T-helper 2 cell treated with Interferon-gamma antibody and Interleukin-4, amounts not matched to agents 5 μg/mL and 100 μg/mL, for 36 hours (primary cell): ENCODE measurements at regions not wholly inside any gene's neighbourhood (a gene's known extent, or its start where the extent isn't known, plus 50 kb on each side); places are given as distances from the start of the nearest gene placed in this dataset.
A peak's percentile ranks its signal among the peaks of the same experiment; 100 is the strongest.

Experiments
- DNase-seq: peaks from one replicate; pipeline ENCODE4 v3.0.0; 2021; ENCODE audit warnings: low spot score
- H3K27ac Mint-ChIP-seq: one replicate; pipeline ENCODE4 v1.8.0; 2021; ENCODE audit warnings: mild to moderate bottlenecking, mixed read lengths
- H3K27me3 Mint-ChIP-seq: one replicate; pipeline ENCODE4 v1.8.0; 2021; ENCODE audit warnings: low read depth, mixed read lengths
- H3K36me3 Mint-ChIP-seq: one replicate; pipeline ENCODE4 v1.8.0; 2021; ENCODE audit warnings: low read depth, mixed read lengths
- H3K4me1 Mint-ChIP-seq: one replicate; pipeline ENCODE4 v1.8.0; 2021; ENCODE audit warnings: low read depth, mixed read lengths
- H3K4me3 Mint-ChIP-seq: one replicate; pipeline ENCODE4 v1.8.0; 2022; ENCODE audit warnings: mild to moderate bottlenecking, moderate library complexity, mixed read lengths
- H3K9me3 Mint-ChIP-seq: one replicate; pipeline ENCODE4 v1.8.0; 2021; ENCODE audit warnings: mixed read lengths

DNA sequence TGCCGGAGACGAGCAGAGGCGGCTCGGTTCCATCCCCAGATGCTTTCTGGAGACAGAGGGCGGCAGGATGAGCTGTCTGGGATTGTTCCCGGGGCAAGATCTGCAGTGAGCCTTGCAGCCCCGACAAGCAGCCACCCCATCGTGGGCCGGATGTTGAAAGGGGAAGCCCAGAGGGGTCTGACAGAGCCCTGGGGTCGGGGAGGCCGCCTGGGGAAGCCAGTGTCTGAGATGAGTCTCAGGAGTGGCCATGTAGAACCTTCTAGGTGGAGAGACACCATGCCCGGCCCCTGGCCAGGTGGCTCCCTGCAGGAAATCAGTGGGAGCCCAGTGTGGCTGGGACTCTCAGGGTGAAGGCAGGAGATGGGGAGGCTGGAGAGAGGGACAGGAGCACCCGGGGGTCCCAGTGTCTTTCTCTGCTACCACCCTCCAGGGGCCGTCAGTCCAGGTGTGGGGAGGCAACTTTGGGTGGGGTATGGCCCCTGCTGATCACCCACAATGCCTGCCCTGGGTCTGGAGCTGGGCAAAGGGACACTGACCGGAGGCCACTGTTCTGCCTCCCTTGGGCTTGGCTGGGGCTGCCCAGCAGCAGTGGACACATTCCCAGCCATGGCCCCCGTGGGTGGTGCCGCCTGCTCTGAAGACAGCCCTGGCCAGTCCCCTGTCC lies 128.3 kb upstream of the HS6ST1 start:
- H3K27me3 Mint-ChIP-seq, result peaks cover 1% of the 10 kb centered on the region
- H3K36me3 Mint-ChIP-seq, result no peaks in the 10 kb centered on the region
- H3K9me3 Mint-ChIP-seq, result no peaks in the 10 kb centered on the region
- H3K4me1 Mint-ChIP-seq, result peaks cover 6% of the 10 kb centered on the region
- no peak overlapping the region for H3K4me3 Mint-ChIP-seq
- DNase-seq, result no peak
- H3K27ac Mint-ChIP-seq, result no peak overlapping the region

DNA sequence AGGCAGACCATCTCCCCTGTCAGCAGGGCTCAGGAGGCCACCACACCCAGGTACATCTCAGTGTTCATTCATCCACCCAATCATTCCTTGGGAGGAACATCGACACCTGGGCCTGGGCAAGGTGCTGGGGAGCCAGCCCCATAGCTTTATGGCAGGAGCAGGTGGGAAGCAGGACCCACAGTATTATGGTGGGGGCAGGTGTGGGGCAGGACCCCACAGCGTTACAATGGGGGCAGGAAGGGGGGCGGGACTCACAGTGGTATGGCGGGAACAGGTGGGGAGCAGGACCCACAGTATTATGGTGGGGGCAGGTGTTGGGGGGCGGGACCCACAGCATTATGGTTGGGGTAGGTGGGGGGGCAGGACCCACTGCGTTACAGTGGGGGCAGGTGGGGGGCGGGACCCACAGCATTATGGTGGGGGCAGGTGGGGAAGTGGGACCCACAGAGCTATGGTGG lies 128.9 kb upstream of the HS6ST1 start:
- H3K36me3 Mint-ChIP-seq, result no peaks in the 10 kb centered on the region
- no peaks in the 10 kb centered on the region for H3K9me3 Mint-ChIP-seq
- peaks cover 5% of the 10 kb centered on the region for H3K4me1 Mint-ChIP-seq
- peaks cover 6% of the 10 kb centered on the region for H3K27me3 Mint-ChIP-seq
- no peak for DNase-seq
- no peak overlapping the region for H3K27ac Mint-ChIP-seq
- H3K4me3 Mint-ChIP-seq, result no peak overlapping the region

DNA sequence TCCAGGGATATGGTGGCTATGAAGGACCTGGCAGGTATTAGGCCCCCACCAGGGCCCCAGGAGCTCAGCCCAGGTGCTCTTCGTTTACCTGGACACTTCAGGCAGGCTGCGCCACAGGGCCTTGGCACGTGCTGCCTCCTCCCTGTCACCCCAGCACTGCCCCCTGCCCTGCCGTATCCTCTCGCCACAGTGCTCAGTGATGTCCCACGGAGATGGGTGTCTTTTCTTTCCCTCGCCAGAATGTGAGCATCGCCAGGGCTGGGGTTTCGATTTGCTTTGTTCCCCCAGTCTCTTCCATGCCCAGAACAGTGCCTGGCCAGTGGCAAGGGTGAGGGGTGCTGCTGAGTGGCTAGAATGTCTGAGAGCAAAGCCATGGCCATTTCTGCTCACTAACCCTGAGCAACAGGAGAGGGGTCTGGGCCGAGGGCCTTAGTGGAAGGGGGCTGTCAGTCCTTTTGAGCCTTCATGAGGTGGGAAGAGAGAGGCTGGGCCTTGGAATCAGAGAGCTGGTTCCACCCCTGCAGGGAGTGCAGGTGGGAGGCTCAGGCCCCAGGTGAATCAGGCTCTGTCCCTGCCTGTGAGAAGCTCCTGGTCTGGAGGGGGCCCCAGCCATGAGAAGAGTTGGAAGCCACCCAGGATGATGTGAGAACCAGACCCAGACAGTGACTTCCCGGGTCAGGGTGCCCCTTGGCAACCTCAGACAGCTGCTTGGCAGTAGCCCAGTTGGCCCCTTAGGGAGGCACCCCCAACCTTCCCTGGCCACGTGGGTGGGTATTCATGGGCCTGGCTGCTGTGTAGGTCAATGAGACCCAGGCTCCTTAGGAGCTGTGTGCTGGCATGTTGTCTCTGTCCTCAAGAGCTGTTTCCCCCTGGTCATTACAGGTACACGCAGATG lies 129.9 kb upstream of the HS6ST1 start:
- H3K27me3 Mint-ChIP-seq, result peaks cover 10% of the 10 kb centered on the region
- H3K36me3 Mint-ChIP-seq, result no peaks in the 10 kb centered on the region
- H3K27ac Mint-ChIP-seq, result no peak overlapping the region
- no peaks in the 10 kb centered on the region for H3K4me1 Mint-ChIP-seq
- H3K9me3 Mint-ChIP-seq, result no peaks in the 10 kb centered on the region
- DNase-seq, result no peak
- H3K4me3 Mint-ChIP-seq, result no peak overlapping the region

DNA sequence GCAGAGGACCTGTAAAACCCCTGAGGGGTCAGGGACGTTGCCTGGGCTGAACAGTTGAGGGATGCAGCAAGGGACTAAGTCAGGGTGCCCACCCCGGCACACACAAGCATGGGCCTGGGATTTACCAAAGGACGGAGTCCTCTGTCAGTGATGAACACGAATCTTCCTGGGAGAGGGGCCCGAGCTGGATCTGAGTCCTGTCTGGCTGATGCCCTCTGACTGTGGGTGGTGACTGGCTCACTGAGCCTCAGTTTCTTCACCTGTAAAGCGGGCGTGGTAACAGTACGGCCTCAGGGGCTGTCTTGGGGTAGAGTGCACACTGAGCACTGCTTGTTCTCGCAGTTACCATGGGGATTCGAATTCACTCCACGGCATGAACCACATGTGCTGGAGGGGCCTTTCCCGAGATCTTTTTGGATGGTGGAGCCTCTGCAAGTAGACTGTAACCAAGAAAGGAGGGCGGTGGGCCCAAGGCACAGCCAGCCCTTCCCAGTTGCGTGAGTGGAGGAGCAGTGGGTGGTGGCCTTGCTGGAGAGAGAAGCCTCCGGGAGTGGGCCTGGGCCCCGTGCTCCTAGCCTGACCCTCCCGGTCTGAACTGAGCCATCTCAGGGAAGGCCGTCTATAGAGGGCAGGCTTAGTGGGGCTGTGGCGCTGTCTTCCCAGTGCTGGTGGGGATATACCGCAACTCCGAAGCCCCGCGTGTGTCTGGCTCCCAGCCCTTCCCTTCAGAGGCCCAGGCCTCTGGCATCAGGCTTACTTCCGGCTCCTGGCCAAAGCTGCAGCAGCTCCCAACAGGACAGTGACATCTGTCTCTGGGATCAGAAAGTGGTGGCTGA lies 130.8 kb upstream of the HS6ST1 start:
- Mint-ChIP-seq H3K27me3 (peaks cover 14% of the 10 kb centered on the region), H3K4me3 (no peak overlapping the region), H3K4me1 (no peaks in the 10 kb centered on the region), H3K9me3 (no peaks in the 10 kb centered on the region), H3K27ac (no peak overlapping the region), H3K36me3 (no peaks in the 10 kb centered on the region)
- DNase-seq, result no peak

DNA sequence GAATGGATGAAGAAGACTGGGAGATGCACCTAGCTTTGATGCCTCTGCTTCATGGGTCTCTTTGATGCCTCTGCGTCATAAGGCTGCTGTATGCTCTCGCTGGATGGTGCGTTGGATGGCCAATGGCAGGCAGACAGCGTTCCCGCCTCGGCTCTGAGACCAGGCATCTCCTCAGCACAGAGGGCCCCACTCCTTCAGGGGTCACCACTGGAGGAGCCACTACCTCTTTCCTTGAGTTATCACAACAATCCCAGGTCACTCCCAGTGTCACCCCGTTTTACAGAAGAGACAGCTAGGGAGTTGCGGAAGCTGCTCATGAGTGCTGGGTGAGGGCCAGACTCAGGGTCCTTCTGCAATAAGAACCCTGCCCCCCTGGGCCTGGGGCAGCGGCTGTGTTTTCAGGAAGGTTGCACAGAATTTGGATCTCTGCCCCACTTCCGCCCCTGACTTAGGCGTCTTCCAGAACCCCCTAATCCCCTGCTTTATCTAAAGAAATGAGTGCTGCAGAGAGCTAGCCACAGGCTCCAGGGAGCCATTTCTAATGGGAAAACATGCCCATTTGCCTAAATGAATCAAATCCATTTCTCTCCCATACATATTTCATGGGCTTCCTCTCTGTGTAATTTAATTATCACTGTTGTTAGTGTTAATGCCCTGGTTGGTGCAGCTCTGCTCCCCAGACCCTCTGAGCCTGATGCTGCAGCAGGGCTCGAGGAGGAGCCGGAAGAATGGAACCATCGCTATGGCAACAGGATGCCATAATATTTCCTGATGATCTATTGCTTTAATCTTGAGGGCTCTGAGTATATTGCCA lies 131.8 kb upstream of the HS6ST1 start:
- no peaks in the 10 kb centered on the region for H3K4me1 Mint-ChIP-seq
- peaks cover 20% of the 10 kb centered on the region for H3K27me3 Mint-ChIP-seq
- no peaks in the 10 kb centered on the region for H3K9me3 Mint-ChIP-seq
- DNase-seq, result no peak
- H3K36me3 Mint-ChIP-seq, result no peaks in the 10 kb centered on the region
- H3K27ac Mint-ChIP-seq, result no peak overlapping the region
- H3K4me3 Mint-ChIP-seq, result no peak overlapping the region

DNA sequence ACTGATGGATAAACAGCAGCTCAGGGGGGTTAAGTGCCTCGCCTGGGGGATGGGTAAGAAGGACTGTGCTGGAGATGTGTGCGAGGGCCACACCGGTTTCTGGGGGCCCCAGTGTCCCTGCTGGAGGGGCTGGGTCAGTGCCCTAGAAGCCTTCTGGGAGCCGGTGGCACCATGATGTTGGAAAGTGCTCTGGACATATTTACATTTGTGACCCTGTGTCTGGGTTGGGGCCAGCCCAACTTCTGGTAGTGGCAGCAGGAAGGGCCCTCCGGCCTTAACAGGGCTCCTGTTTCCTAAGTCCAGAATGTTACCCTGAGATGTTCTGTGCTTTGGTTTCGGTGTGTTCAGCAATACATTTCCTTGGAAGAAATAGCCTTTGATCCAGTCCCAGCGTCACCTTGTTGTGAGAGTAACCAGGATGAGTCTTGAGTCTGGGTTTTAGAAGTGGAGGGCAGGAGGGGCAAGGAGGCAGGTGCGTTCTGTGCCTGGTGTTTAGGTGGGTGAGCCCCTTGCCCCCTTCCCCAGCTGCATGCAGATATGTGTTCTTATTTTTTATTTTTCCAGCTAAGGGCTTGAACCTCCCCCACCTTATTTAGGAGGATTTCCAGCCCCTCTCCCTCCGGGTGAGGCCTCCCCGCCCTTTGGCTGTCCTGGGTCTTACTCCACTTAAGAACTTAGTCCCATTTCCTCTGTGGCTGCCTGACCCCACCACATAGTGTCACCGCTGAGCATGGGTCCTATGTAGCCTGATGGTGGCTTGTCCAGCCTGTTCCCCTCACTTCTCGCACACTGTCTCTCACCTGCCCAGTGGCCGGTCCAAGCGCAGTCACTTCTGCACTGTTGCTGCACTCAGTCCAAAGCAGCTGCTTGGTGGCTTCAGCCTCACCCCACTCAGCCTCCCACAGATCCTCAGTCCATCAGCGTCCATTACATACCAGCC lies 132.7 kb upstream of the HS6ST1 start:
- H3K27me3 Mint-ChIP-seq, result peaks cover 20% of the 10 kb centered on the region
- no peak overlapping the region for H3K27ac Mint-ChIP-seq
- no peaks in the 10 kb centered on the region for H3K9me3 Mint-ChIP-seq
- no peak overlapping the region for H3K4me3 Mint-ChIP-seq
- no peak for DNase-seq
- H3K4me1 Mint-ChIP-seq, result no peaks in the 10 kb centered on the region
- no peaks in the 10 kb centered on the region for H3K36me3 Mint-ChIP-seq

DNA sequence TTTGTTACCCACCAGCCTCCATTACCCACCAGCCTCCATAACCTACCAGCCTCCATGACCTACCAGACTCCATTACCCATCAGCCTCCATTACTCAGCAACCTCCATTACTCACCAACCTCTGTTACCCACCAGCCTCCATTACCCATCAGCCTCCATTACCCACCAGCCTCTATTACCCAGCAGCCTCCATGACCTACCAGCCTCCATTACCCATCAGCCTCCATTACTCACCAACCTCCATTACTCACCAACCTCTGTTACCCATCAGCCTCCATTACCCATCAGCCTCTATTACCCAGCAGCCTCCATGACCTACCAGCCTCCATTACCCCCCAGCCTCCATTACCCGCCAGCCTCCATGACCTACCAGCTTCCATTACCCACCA lies 133.3 kb upstream of the HS6ST1 start:
- peaks cover 20% of the 10 kb centered on the region for H3K27me3 Mint-ChIP-seq
- no peaks in the 10 kb centered on the region for H3K4me1 Mint-ChIP-seq
- H3K4me3 Mint-ChIP-seq, result no peak overlapping the region
- H3K36me3 Mint-ChIP-seq, result no peaks in the 10 kb centered on the region
- H3K9me3 Mint-ChIP-seq, result no peaks in the 10 kb centered on the region
- DNase-seq, result no peak
- peak overlapping the region; percentile 16 for H3K27ac Mint-ChIP-seq

DNA sequence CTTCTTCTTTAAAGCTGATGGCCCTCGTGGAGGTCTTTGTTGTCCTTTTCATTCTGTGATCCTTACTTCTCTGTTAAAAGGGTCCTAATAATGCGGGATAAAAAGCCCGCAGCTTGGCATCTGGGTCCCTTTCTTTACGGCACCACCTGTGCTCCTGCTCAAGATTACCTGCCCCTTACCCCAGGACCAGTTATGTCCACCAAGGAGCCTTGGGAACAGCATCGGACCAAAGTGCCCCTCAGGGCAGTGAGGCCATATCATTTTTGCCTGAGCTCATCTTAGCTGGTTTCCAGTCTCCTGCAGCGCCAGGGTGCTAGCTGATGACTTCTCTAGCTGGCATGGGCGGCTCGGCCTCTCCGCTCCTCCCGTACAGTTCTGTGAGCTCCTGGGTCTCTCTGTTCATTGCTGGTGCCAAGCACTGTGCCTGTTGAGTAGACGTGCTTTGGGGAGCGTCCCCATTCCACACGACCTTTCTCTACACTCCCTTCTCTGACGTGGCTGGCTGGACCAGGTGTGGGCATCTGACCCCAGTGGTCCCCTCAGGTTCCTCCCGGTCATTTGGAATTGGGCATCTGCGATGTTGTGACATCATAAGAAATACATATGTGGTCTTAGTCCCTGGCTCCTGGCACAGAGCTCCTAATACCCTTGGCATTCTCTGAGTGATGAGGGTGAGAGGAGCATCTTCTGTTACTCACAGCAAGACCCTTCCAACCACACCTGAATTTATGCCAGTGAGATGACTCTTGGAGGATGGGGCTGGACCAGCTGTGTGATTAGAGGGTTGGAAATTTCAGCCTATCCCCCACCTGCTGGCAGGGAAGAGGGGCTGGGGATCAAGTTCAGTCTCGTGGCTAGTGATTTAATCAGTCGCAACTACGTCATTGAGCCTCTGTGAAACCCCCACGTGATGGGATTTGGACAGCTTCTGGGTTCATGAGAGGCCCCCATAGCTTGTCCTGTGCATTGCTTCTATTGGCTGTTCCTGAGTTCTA lies 134.2 kb upstream of the HS6ST1 start:
- Mint-ChIP-seq H3K36me3 (no peaks in the 10 kb centered on the region), H3K27ac (no peak overlapping the region), H3K4me1 (no peaks in the 10 kb centered on the region), H3K9me3 (no peaks in the 10 kb centered on the region), H3K4me3 (no peak overlapping the region), H3K27me3 (peaks cover 20% of the 10 kb centered on the region)
- no peak for DNase-seq

DNA sequence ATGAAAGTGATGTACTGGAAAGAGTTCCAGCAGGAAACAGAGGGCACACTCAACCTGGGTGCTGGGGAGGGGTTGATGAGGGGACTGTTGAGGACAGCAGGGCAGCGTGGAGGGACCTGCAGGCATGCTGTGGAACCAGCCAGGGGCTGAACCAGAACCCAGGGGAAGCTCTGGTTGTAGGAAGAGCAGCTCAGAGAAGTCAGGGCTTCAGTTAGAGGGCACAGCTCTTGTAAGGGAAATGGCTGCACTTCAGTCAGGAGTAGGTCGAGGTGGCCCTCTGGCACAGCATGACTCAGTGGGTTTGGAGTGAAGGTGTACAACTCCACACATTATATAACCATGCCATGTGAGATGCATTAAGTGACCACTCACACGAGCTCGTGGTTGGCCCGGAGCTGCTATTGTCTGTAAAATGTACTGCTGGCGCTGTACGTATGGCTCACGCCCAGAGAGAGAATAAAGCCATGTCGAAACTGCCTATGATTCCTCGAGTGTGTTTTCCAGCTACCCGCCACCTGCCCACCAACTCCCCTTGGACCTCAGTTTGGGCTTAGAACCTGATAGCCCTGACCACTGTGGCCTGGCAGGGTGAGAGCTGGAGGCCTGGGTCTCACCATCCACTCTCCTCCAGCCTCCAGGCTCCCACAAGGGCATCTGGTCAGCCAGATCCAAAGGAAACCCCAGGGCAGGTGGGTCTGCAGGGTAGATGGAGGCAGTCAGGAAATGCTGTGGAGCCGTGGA lies 136.5 kb upstream of the HS6ST1 start:
- DNase-seq, result no peak
- no peaks in the 10 kb centered on the region for H3K9me3 Mint-ChIP-seq
- peaks cover 24% of the 10 kb centered on the region for H3K27me3 Mint-ChIP-seq
- H3K4me3 Mint-ChIP-seq, result no peak overlapping the region
- no peaks in the 10 kb centered on the region for H3K36me3 Mint-ChIP-seq
- H3K27ac Mint-ChIP-seq, result no peak overlapping the region
- H3K4me1 Mint-ChIP-seq, result no peaks in the 10 kb centered on the region

DNA sequence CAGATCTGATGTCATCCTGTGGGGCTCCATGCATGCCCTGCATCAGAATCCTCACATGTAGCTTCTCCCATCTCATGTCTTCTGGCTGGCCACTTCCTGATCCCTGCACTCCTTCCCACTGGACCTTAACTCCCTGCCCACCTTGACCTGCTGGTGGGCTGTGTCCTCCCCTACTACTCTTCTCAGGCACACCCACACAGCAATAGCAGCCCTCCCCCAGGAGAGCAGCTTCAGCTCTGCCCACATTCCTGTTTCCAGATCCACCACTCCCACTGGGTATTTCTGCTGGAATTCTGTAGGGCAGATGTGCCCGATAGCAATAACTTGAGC lies 137.0 kb upstream of the HS6ST1 start:
- H3K27me3 Mint-ChIP-seq, result peaks cover 24% of the 10 kb centered on the region
- DNase-seq, result no peak
- no peak overlapping the region for H3K4me3 Mint-ChIP-seq
- H3K27ac Mint-ChIP-seq, result no peak overlapping the region
- H3K4me1 Mint-ChIP-seq, result no peaks in the 10 kb centered on the region
- no peaks in the 10 kb centered on the region for H3K36me3 Mint-ChIP-seq
- no peaks in the 10 kb centered on the region for H3K9me3 Mint-ChIP-seq

DNA sequence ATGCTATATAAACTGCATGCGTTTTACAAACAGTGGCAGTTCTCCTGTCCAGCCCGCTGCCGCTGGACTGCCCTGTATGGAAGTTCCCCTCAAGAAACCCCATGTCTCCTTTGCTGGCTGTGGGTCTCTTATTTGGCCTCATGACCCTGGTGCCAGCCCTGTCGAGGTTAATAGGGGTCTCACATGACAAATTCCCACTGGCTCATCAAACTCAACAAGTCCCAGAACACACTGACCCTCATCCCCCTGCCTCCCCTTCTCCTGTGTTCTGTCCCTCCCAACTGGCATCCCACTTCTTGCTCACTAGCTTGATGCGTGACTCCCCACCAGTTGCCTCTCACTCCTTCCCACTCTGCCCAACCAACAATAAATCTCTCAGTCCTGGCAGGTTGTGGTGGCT lies 137.6 kb upstream of the HS6ST1 start:
- no peaks in the 10 kb centered on the region for H3K4me1 Mint-ChIP-seq
- peaks cover 24% of the 10 kb centered on the region for H3K27me3 Mint-ChIP-seq
- no peaks in the 10 kb centered on the region for H3K36me3 Mint-ChIP-seq
- H3K9me3 Mint-ChIP-seq, result peaks cover under 1% of the 10 kb centered on the region
- no peak overlapping the region for H3K4me3 Mint-ChIP-seq
- no peak for DNase-seq
- H3K27ac Mint-ChIP-seq, result no peak overlapping the region
